PC-9 (cell line): ENCODE measurements at regions not wholly inside any gene's neighbourhood (a gene's known extent, or its start where the extent isn't known, plus 50 kb on each side); places are given as distances from the start of the nearest gene placed in this dataset.

Source experiments
- EZH2 ChIP-seq: fragments of 200-600 bp; sonication (generic); IDR thresholded peaks from 2 replicates; pipeline ENCODE4 v1.8.0; 2017; ENCODE audit warnings: antibody characterized with exemption, low read depth
- TF ChIP-seq, protein P1 (sequence below): fragments of 200-600 bp; sonication (generic); conservative IDR thresholded peaks from 2 replicates; pipeline ENCODE4 v1.6.1; 2017; ENCODE audit warnings: mixed run types, antibody characterized with exemption, mild to moderate bottlenecking, moderate library complexity

DNA sequence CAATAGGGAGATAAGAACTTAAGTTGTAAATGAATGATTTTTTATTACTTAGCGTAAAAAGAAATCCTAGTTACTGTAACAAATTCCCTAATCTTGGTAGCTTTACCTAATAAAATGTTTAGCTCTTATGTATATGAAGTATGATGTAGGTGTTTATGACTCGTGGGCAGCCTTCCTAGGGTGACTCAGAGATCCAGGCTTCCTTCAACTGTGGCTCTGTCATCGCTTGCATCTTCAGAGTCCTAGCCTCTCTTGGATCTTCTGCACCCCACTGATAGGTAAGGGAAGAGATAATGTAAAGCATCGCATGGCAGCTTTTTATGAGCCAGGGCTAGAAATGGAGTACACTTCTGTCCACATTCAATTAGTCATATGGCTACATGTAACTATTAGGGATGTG, 165.6 kb upstream of the GLRA2 start:
- no peak for TF ChIP-seq EZH2
- TF ChIP-seq, protein P1, sequence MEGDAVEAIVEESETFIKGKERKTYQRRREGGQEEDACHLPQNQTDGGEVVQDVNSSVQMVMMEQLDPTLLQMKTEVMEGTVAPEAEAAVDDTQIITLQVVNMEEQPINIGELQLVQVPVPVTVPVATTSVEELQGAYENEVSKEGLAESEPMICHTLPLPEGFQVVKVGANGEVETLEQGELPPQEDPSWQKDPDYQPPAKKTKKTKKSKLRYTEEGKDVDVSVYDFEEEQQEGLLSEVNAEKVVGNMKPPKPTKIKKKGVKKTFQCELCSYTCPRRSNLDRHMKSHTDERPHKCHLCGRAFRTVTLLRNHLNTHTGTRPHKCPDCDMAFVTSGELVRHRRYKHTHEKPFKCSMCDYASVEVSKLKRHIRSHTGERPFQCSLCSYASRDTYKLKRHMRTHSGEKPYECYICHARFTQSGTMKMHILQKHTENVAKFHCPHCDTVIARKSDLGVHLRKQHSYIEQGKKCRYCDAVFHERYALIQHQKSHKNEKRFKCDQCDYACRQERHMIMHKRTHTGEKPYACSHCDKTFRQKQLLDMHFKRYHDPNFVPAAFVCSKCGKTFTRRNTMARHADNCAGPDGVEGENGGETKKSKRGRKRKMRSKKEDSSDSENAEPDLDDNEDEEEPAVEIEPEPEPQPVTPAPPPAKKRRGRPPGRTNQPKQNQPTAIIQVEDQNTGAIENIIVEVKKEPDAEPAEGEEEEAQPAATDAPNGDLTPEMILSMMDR, result no peak
